MM.1S (cell line): ENCODE measurements at regions not wholly inside any gene's neighbourhood (a gene's known extent, or its start where the extent isn't known, plus 50 kb on each side); places are given as distances from the start of the nearest gene placed in this dataset.

Experiments used
- CTCF ChIP-seq: fragments of 300-600 bp; sonication (generic); IDR thresholded peaks from 2 replicates; pipeline ENCODE4 v1.5.1; 2016; ENCODE audit warnings: antibody characterized with exemption, low read length, mixed read lengths
- EZH2 ChIP-seq: fragments of 300-600 bp; sonication (generic); optimal IDR thresholded peaks from 2 replicates; pipeline ENCODE3; 2017; ENCODE audit warnings: low read depth, mild to moderate bottlenecking, antibody characterized with exemption, low read length, mixed read lengths
- EZH2phosphoT487 ChIP-seq: fragments of 300-600 bp; sonication (generic); IDR thresholded peaks from 2 replicates; pipeline ENCODE4 v1.6.1; 2018; ENCODE audit warnings: antibody characterized with exemption, low read length

DNA sequence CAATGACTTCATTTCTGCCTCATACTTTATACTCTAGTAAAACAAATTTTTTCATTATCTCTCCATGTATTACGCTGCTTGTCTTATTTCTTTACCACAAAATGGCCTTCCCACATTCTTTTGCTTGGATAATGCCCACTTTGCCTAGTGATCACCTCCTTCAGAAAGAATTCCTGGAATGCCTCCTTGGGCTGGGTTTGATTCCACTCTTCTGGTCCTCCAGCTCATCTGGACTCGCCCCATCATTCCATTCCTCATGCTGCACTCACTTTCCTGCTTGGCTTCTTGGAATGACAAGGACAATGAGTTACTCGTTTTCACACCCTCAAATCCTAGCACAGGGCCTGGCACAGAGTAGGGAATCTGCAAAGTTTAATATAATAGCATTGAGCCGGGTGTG, 475.1 kb upstream of the LARGE1 start:
- TF ChIP-seq CTCF: no peak
- no peak for TF ChIP-seq EZH2
- TF ChIP-seq EZH2phosphoT487: no peak
